Activated effector memory CD4-positive, alpha-beta T cell treated with anti-CD3 and anti-CD28 coated beads, Interleukin-2, amount 50 U/mL, for 16 hours (primary cell): ENCODE measurements at regions not wholly inside any gene's neighbourhood (a gene's known extent, or its start where the extent isn't known, plus 50 kb on each side); places are given as distances from the start of the nearest gene placed in this dataset.

Source experiments
- DNase-seq: peaks from one replicate; pipeline ENCODE4 v3.0.0-alpha.2; 2020

- DNase-seq, result no peak
These were observed 87.9 kb upstream of the GRIA1 start for GRCh38 chr5:153402550-153402949.

DNA sequence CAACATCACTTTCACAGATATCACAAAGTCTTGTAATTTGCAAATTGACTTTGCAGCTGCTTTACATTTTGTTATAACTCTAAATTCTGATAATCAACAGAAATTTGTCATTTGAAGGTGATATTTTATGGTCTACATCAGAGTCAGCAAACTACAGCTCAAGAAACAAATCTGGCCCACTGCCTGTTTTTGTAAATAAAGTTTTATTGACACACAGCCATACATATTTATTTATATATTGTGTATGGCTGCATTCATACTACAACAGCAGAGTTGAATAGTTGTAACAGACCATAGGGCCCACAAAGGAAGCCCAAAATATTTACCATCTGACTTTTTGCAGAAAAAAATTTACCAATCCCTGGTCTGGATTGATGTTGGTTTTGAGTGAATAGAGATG is 87.0 kb upstream of the GRIA1 start:
- DNase-seq, result no peak

DNA sequence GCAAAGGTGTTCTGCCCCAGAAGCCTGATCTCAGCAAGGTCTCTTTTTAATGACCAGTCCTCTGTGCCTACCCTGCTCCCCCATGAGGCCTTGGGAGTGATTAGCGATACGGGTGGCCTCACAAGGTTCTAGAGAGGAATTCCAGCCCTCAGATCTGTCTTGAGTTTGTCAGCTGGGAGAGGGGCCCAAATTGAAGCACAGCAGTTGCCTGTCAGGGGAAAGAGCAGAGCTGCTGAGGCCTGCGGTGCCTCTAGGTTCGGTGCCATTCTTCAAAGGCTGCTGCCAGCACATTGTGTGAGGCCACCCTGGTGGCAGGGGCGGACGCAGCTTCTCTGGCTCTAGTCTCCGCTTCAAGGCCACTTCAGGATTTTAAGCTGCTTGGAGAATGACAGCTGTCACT is 85.7 kb upstream of the GRIA1 start:
- DNase-seq, result no peak

DNA sequence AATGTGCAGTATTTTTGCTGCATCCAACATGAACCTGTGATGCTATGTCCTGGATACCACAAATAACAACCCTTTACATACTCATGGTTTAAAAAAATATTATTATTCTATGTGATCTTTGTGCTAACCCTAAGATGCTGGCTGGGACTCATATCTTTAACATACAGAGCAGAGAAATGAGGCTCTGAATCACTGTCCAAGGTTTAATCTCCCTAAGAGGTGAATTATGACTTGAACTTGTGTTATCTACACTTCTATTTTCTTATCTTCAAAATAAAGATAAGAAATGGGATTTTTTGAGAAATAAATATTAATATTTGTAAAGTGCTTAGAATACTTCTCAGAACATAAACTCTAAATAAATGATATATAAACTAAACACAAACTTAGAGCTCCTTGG is 68.8 kb upstream of the GRIA1 start:
- DNase-seq, result no peak

DNA sequence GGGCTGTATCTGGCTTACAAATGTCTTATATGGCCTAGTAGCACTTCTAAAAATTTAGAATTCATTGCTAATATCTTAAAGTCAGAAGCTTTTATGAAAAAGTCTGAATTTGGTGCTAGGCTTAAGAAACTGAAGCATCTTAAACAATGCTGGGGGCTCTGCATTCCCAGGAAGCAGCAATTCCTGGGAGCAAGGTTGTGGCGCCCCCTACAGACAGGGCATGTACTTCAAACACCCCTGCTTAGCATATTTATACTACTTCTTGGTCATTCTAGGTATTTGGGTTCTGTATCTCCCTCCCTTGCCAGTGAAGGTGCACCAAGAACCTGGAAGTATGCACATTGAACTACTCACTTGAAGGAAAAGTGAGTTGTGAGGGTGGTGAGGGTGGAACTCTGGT is 64.6 kb upstream of the GRIA1 start:
- DNase-seq, result no peak

GRCh38 chr5:153429761-153430380 is 60.6 kb upstream of the GRIA1 start:
- DNase-seq, result no peak

GRCh38 chr5:153432583-153432982 is 57.9 kb upstream of the GRIA1 start:
- DNase-seq, result no peak

- no peak for DNase-seq
These were observed 53.2 kb upstream of the GRIA1 start for GRCh38 chr5:153437251-153437650.

GRCh38 chr5:153439130-153439529 is 51.3 kb upstream of the GRIA1 start:
- DNase-seq, result no peak
